OCI-LY3 (cell line): ENCODE measurements at regions not wholly inside any gene's neighbourhood (a gene's known extent, or its start where the extent isn't known, plus 50 kb on each side); places are given as distances from the start of the nearest gene placed in this dataset.
"Not testable (repeated sequence)": the region's sequence is repeated elsewhere in the genome, so short reads cannot be mapped to it uniquely, and the experiment has no call there.

ENCODE experiments used
- H2AFZ ChIP-seq: fragments of 200-600, 300-600 bp; shearing (Covaris generic); 2 replicates; pipeline ENCODE4 v1.6.0; 2014; ENCODE audit warnings: antibody characterized with exemption, low read depth, low read length
- H3K27ac ChIP-seq: fragments of 200-600, 300-600 bp; sonication (generic); 2 replicates; pipeline ENCODE4 v1.5.1; 2014; ENCODE audit warnings: mild to moderate bottlenecking, low read length, moderate library complexity, mixed read lengths
- H3K27me3 ChIP-seq: fragments of 200-600, 300-600 bp; sonication (generic); 2 replicates; pipeline ENCODE4 v1.6.1; 2014; ENCODE audit warnings: low read depth, low read length, mixed read lengths
- H3K36me3 ChIP-seq: fragments of 200-600, 300-600 bp; sonication (generic); replicated peaks from 2 replicates; pipeline ENCODE3; 2014; ENCODE audit warnings: low read depth, low read length, mixed read lengths
- H3K4me1 ChIP-seq: fragments of 300-600, 200-600 bp; sonication (generic); 2 replicates; pipeline ENCODE4 v1.6.1; 2014; ENCODE audit warnings: low read length, mixed read lengths
- H3K4me2 ChIP-seq: fragments of 200-600, 300-600 bp; sonication (generic); 2 replicates; pipeline ENCODE4 v1.6.1; 2014; ENCODE audit warnings: low read length, mixed read lengths
- H3K4me3 ChIP-seq: fragments of 300-600, 200-600 bp; sonication (generic); 2 replicates; pipeline ENCODE4 v1.5.1; 2014; ENCODE audit warnings: antibody characterized with exemption, mild to moderate bottlenecking, low read length, moderate library complexity
- H3K79me2 ChIP-seq: fragments of 300-600, 200-600 bp; shearing (Covaris generic); 2 replicates; pipeline ENCODE4 v1.6.1; 2014; ENCODE audit warnings: mild to moderate bottlenecking, low read length, mixed read lengths
- H3K9ac ChIP-seq: fragments of 300-600, 200-600 bp; shearing (Covaris generic); 2 replicates; pipeline ENCODE4 v1.6.0; 2014; ENCODE audit warnings: mild to moderate bottlenecking, low read length, moderate library complexity
- H3K9me3 ChIP-seq: fragments of 200-600, 300-600 bp; shearing (Covaris generic); 2 replicates; pipeline ENCODE4 v1.6.1; 2014; ENCODE audit warnings: low read length, mixed read lengths; ENCODE audit not compliant: insufficient read depth
- H4K20me1 ChIP-seq: fragments of 200-600, 300-600 bp; sonication (generic); 2 replicates; pipeline ENCODE4 v1.6.1; 2016; ENCODE audit warnings: low read length, mixed read lengths; ENCODE audit not compliant: insufficient read depth
- CTCF ChIP-seq: fragments of 200-600, 300-600 bp; sonication (generic); IDR thresholded peaks from 2 replicates; pipeline ENCODE4 v1.5.1; 2014; ENCODE audit warnings: antibody characterized with exemption, low read length, low read depth
- EZH2phosphoT487 ChIP-seq: fragments of 200-600 bp; shearing (Covaris generic); IDR thresholded peaks from 2 replicates; pipeline ENCODE4 v1.6.1; 2018; ENCODE audit warnings: antibody characterized with exemption, mixed run types, low read depth

- H2AFZ ChIP-seq, result no peak overlapping the region
Observed at GRCh38 chr20:16828666-16829305, 80.6 kb downstream of the OTOR start.

DNA sequence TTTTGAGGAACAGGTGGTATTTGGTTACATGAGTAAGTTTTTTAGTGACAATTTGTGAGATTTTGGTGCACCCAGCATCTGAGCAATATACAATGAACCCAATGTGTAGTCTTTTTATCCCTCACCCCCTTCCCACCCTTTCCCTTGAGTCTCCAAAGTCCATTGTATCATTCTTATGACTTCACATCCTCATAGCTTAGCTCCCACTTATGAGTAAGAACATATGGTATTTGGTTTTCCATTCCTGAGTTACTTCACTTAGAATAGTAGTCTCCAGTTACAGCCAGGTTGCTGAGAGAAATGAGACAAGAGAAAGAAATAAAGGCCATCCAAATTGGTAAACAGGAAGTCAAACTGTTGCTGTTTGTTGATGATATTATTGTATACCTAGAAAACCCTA, 87.5 kb downstream of the OTOR start:
- not testable (repeated sequence) for H3K27ac ChIP-seq, H3K4me2 ChIP-seq, H3K9ac ChIP-seq, H3K9me3 ChIP-seq, H3K79me2 ChIP-seq, H3K36me3 ChIP-seq, H3K4me3 ChIP-seq, H3K4me1 ChIP-seq, H2AFZ ChIP-seq, H4K20me1 ChIP-seq
- peaks cover 50% of the 10 kb centered on the region for H3K27me3 ChIP-seq

More at GRCh38 chr20:16828666-16829305, 80.6 kb downstream of the OTOR start:
- Histone ChIP-seq H3K9ac (no peak overlapping the region), H3K36me3 (no peaks in the 10 kb centered on the region), H3K27me3 (peaks cover 28% of the 10 kb centered on the region), H3K27ac (no peak overlapping the region), H3K79me2 (no peaks in the 10 kb centered on the region), H3K4me1 (no peaks in the 10 kb centered on the region), H3K4me2 (no peak overlapping the region), H3K4me3 (no peak overlapping the region), H4K20me1 (no peaks in the 10 kb centered on the region), H3K9me3 (no peaks in the 10 kb centered on the region)
- TF ChIP-seq EZH2phosphoT487 (no peak), CTCF (no peak)

- Histone ChIP-seq H3K4me3 (no peak overlapping the region), H3K36me3 (no peaks in the 10 kb centered on the region), H2AFZ (no peak overlapping the region), H3K9me3 (no peaks in the 10 kb centered on the region), H3K27me3 (peaks cover 44% of the 10 kb centered on the region), H3K9ac (no peak overlapping the region), H3K27ac (no peak overlapping the region), H3K4me2 (no peak overlapping the region), H3K4me1 (no peaks in the 10 kb centered on the region), H3K79me2 (no peaks in the 10 kb centered on the region), H4K20me1 (no peaks in the 10 kb centered on the region)
- TF ChIP-seq EZH2phosphoT487, result no peak
- no peak for TF ChIP-seq CTCF
Observed at GRCh38 chr20:16842486-16843120, 94.4 kb downstream of the OTOR start.

GRCh38 chr20:16844406-16844805, 96.2 kb downstream of the OTOR start:
- no peak overlapping the region for H3K4me3 ChIP-seq
- no peak overlapping the region for H3K9ac ChIP-seq
- TF ChIP-seq EZH2phosphoT487 (no peak), CTCF (no peak)
- H3K79me2 ChIP-seq, result no peaks in the 10 kb centered on the region
- H2AFZ ChIP-seq, result no peak overlapping the region
- no peak overlapping the region for H3K4me2 ChIP-seq
- no peaks in the 10 kb centered on the region for H3K4me1 ChIP-seq
- H3K27ac ChIP-seq, result no peak overlapping the region
- no peaks in the 10 kb centered on the region for H3K9me3 ChIP-seq
- H3K36me3 ChIP-seq, result no peaks in the 10 kb centered on the region
- H4K20me1 ChIP-seq, result no peaks in the 10 kb centered on the region
- H3K27me3 ChIP-seq, result peaks cover 41% of the 10 kb centered on the region
